Thoracic aorta (tissue), 2 donors: ENCODE measurements at regions not wholly inside any gene's neighbourhood (a gene's known extent, or its start where the extent isn't known, plus 50 kb on each side); places are given as distances from the start of the nearest gene placed in this dataset.

Experiments used
- ATAC-seq: fragments of 150-250 bp; one replicate; pipeline ENCODE4 v1.8.0; 2017; ENCODE audit warnings: low read depth; ENCODE audit not compliant: insufficient number of reproducible peaks, low FRiP score
- DNase-seq: peaks from one replicate; pipeline ENCODE4 v3.0.0-alpha.2; 2020; ENCODE audit warnings: low spot score
- H3K27ac ChIP-seq, 2 donors: fragments of 200-600 bp; sonication (generic); 1 replicate in 1 of 2; 2 replicates in 1 of 2; pipeline ENCODE4 v1.5.1; 2016; ENCODE audit warnings: mild to moderate bottlenecking in 2 of 2, moderate library complexity in 2 of 2
- H3K27me3 ChIP-seq: fragments of 200-600 bp; sonication (generic); replicated peaks from 2 replicates; pipeline ENCODE4 v1.6.0; 2016; ENCODE audit warnings: mild to moderate bottlenecking; ENCODE audit not compliant: insufficient read depth
- H3K36me3 ChIP-seq: fragments of 200-600 bp; sonication (generic); one replicate; pipeline ENCODE4 v1.5.1; 2016
- H3K4me1 ChIP-seq, 2 donors: fragments of 200-600 bp; sonication (generic); 1 replicate in 1 of 2; 2 replicates in 1 of 2; pipeline versions ENCODE4 v1.5.1 to v1.6.0; 2016; ENCODE audit warnings: low read depth in 2 of 2, mild to moderate bottlenecking in 1 of 2; ENCODE audit not compliant: control insufficient read depth in 1 of 2
- H3K4me3 ChIP-seq: fragments of 200-600 bp; sonication (generic); 2 replicates; pipeline ENCODE4 v1.5.1; 2016; ENCODE audit warnings: mild to moderate bottlenecking
- H3K9me3 ChIP-seq: fragments of 200-600 bp; sonication (generic); 2 replicates; pipeline ENCODE4 v1.5.1; 2016
- TF ChIP-seq, protein P1 (sequence below): fragments of 200-600 bp; sonication (generic); IDR thresholded peaks from one replicate; pipeline ENCODE4 v1.5.1; 2019; ENCODE audit warnings: antibody characterized with exemption

DNA sequence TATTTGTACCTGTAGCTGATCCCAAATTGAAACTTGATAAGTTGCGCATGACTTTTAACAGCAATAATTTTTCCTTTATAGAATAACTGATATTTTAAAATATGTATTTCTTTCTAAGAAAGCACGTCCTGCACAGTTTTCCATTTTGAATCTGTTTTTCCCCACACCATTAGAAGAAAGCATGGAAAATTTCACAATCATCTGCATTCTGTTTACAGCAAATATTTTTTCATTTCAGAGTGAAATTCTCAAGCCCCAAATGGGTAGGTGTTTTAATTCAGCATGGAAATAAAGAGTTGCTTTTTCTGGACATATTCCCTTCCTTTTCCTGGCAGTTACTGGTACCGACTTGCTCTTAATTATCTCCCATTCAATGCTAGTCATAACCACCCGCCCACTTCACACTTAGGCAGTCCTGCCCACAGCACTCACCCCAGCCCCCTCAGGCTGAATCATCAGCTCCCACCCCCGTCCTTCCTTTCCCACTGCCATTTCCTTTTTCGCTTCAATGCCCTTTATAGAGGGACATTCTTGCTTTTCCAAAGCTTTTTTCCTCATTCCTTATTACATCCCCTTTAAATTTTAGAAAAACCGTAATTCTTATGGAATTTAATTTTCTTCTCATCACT lies 89.2 kb upstream of the GLS start:
- Histone ChIP-seq H3K27ac (no peak overlapping the region), H3K9me3 (no peaks in the 10 kb centered on the region), H3K4me1 (peaks cover 8 to 13% of the 10 kb centered on the region in 2 donors), H3K27me3 (no peaks in the 10 kb centered on the region), H3K36me3 (no peaks in the 10 kb centered on the region), H3K4me3 (no peak overlapping the region)
- TF ChIP-seq, protein P1, sequence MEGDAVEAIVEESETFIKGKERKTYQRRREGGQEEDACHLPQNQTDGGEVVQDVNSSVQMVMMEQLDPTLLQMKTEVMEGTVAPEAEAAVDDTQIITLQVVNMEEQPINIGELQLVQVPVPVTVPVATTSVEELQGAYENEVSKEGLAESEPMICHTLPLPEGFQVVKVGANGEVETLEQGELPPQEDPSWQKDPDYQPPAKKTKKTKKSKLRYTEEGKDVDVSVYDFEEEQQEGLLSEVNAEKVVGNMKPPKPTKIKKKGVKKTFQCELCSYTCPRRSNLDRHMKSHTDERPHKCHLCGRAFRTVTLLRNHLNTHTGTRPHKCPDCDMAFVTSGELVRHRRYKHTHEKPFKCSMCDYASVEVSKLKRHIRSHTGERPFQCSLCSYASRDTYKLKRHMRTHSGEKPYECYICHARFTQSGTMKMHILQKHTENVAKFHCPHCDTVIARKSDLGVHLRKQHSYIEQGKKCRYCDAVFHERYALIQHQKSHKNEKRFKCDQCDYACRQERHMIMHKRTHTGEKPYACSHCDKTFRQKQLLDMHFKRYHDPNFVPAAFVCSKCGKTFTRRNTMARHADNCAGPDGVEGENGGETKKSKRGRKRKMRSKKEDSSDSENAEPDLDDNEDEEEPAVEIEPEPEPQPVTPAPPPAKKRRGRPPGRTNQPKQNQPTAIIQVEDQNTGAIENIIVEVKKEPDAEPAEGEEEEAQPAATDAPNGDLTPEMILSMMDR = no peak
- ATAC-seq (peak; percentile 42), DNase-seq (peak; percentile 13)

DNA sequence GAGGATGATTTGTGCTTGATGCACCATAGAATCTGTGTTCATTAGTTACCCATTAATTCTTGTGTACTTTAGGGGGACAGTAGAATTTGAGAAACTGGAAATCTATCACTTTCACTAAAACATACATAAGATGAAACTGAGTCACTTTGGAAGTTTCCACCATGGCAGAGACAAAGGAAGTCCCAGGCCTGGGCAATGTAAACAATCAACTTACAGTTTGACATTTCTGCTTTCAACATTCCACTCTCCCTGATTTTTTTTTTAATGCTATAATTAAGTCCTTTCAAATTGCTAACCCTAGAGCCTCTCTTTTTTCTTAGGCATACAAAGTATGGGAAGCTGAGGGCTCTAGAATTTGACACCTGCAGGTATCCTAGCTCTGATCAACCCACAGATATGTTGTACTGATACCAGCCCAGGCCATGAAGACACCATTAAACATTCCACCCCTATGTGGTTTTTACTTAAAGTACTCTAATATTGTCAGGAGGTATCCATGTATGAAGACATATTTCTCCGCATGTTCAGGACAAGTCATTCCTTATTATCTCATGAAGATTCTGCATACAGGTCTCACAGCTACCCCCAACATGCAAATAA lies 88.5 kb upstream of the GLS start:
- H3K27ac ChIP-seq = no peak overlapping the region
- H3K4me3 ChIP-seq = no peak overlapping the region
- TF ChIP-seq, protein P1 = no peak
- H3K36me3 ChIP-seq = no peaks in the 10 kb centered on the region
- peaks cover 7 to 8% of the 10 kb centered on the region in 2 donors for H3K4me1 ChIP-seq
- DNase-seq (no peak), ATAC-seq (no peak)
- no peaks in the 10 kb centered on the region for H3K9me3 ChIP-seq
- H3K27me3 ChIP-seq = no peaks in the 10 kb centered on the region

DNA sequence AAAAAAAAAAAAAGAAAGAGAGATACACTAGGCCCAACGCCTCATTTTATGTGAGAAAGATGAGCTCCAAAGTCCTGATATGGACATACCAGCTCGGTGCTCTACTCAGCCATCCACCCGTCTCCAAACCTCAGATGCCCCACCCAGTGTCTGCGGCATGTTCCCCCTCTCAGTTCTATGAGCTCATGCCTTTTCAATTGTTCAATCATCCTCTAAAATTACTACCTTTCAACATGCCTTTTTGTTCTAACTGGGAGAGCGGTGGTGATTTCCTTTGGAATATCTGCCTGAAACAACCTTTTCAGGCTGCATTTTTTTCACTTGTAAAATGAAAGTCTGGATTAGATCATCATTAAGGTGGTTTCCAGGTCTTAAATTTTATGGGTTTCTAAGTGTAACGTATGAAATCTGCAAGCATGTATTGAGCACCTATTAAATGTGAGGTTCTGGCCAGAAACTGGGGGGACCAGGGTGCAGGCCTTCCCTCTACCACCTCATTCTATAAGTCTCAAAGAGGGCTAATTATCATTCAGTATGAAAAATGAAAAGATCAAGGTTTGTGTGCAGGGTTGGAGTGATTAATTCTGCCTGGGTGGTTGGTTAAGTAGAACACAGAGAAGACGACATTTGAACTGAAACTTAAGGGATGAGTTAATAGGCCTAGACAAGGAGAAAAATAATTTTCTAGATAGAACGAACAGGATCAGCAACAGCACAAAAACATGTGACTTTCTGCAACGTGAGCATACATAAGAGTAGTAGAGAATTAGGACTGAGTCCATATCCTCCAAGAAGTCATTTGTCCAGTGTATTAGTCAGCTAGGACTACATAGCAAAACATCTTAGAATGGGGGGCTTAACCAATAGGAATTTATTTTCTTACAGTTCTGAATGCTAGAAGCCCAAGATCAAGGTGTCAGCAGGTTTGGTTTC lies 87.4 kb upstream of the GLS start:
- no peaks in the 10 kb centered on the region for H3K27me3 ChIP-seq
- ATAC-seq = no peak
- DNase-seq = no peak
- H3K9me3 ChIP-seq = no peaks in the 10 kb centered on the region
- H3K27ac ChIP-seq = no peak overlapping the region
- H3K4me1 ChIP-seq = peaks cover 7 to 8% of the 10 kb centered on the region in 2 donors
- no peak overlapping the region for H3K4me3 ChIP-seq
- no peaks in the 10 kb centered on the region for H3K36me3 ChIP-seq
- TF ChIP-seq, protein P1 = no peak

DNA sequence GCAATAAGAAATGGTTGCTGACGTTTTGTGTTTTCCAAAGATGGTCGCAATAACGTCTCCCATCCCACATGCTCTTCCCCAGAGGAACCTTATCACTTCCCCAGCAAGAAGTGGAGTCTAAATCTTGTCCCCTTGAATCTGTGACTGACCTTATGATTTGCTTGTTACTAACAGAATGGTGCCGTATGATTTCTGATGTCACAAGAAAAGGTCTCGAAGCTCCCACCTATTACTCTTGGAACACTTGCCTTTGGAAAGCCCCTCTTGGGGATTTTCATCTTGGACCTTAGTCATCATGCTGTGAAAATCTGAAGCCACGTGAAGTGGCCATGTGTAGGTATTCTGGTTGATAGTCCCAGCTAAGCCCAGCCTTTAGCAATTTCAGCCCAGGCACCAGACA lies 86.2 kb upstream of the GLS start:
- TF ChIP-seq, protein P1 = no peak
- no peak for DNase-seq
- Histone ChIP-seq H3K36me3 (no peaks in the 10 kb centered on the region), H3K4me3 (no peak overlapping the region), H3K27ac (no peak overlapping the region), H3K9me3 (no peaks in the 10 kb centered on the region), H3K27me3 (no peaks in the 10 kb centered on the region), H3K4me1 (peaks cover 7 to 8% of the 10 kb centered on the region in 2 donors)
- ATAC-seq = no peak

DNA sequence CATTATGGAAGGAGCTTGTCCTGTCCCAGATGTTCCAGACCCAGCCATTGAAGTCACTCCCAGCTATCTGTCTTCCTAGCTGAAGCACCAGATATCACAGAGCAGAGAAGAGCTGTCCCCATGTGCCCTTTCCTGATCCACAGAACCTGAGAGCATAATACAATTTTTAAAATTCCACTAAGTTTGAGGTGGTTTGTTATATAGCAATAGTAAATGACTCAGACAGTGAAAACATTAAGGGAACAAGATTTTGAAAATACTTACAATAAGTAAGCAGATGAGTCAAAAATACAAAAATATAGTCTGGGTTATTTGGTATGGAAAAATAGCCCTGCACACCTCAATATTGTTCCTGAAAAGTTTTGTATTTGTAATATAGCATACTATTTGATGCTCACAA lies 85.8 kb upstream of the GLS start:
- no peak for DNase-seq

More for the DNA sequence above, 85.8 kb upstream of the GLS start:
- no peak overlapping the region for H3K27ac ChIP-seq
- peaks cover 7 to 8% of the 10 kb centered on the region in 2 donors for H3K4me1 ChIP-seq
- H3K27me3 ChIP-seq = no peaks in the 10 kb centered on the region
- no peak for ATAC-seq
- no peaks in the 10 kb centered on the region for H3K9me3 ChIP-seq
- TF ChIP-seq, protein P1 = no peak
- H3K4me3 ChIP-seq = no peak overlapping the region
- no peaks in the 10 kb centered on the region for H3K36me3 ChIP-seq
